ENCODE measurements at regions not wholly inside any gene's neighbourhood (a gene's known extent, or its start where the extent isn't known, plus 50 kb on each side); places are given as distances from the start of the nearest gene placed in this dataset.

GRCh38 chr2:30073523-30073922 is 73.3 kb upstream of the YPEL5 start:
- TF ChIP-seq CTCF (IDR thresholded peaks at IDR 0.05) (no peak), POLR2A (IDR thresholded peaks at IDR 0.05) (no peak)
